CD14-positive monocyte (primary cell): ENCODE measurements at regions not wholly inside any gene's neighbourhood (a gene's known extent, or its start where the extent isn't known, plus 50 kb on each side); places are given as distances from the start of the nearest gene placed in this dataset.

ENCODE experiments used
- DNase-seq, 3 donors: peaks; one replicate each; pipeline ENCODE4 v3.0.0-alpha.2; 2011 to 2022
- H2AFZ ChIP-seq: 2 replicates; pipeline ENCODE4 v1.6.0; 2012; ENCODE audit warnings: mild to moderate bottlenecking, low read depth, low read length, inconsistent platforms; ENCODE audit not compliant: insufficient read depth, poor library complexity, severe bottlenecking
- H3K27ac ChIP-seq, 2 donors: 1 replicate in 1 of 2; 2 replicates in 1 of 2; pipeline ENCODE4 v1.5.1; 2012 to 2013; ENCODE audit warnings: low read length in 2 of 2, control low read depth in 1 of 2, inconsistent platforms in 1 of 2, low read depth in 1 of 2, mild to moderate bottlenecking in 1 of 2
- H3K27me3 ChIP-seq, 2 donors: one replicate each; pipeline versions ENCODE4 v1.6.0 to v1.6.1; 2011 to 2013; ENCODE audit warnings: low read length in 2 of 2; ENCODE audit not compliant: control insufficient read depth in 2 of 2, insufficient read depth in 2 of 2
- H3K36me3 ChIP-seq, 2 donors: replicated peaks in 1 of 2; 1 replicate in 1 of 2; 2 replicates in 1 of 2; pipeline versions ENCODE4 v1.5.1 to v1.6.1; 2012 to 2013; ENCODE audit warnings: low read length in 2 of 2, control low read depth in 1 of 2, inconsistent platforms in 1 of 2, mild to moderate bottlenecking in 1 of 2; ENCODE audit not compliant: insufficient read depth in 2 of 2, control insufficient read depth in 1 of 2
- H3K4me1 ChIP-seq, 2 donors: 1 replicate in 1 of 2; 2 replicates in 1 of 2; pipeline versions ENCODE4 v1.5.1 to v1.6.1; 2012 to 2013; ENCODE audit warnings: low read length in 2 of 2, control low read depth in 1 of 2, inconsistent platforms in 1 of 2, mild to moderate bottlenecking in 1 of 2, moderate library complexity in 1 of 2; ENCODE audit not compliant: insufficient read depth in 2 of 2, control insufficient read depth in 1 of 2
- H3K4me2 ChIP-seq: replicated peaks from 2 replicates; pipeline ENCODE3; 2012; ENCODE audit warnings: low read length, moderate library complexity, mild to moderate bottlenecking; ENCODE audit not compliant: poor library complexity, severe bottlenecking; ENCODE audit errors: extremely low read depth
- H3K4me3 ChIP-seq, 3 experiments: fragments of 200-600 bp in 1 of 3; sonication (generic) in 1 of 3; replicated peaks in 1 of 3; 1 replicate in 2 of 3; 2 replicates in 1 of 3; pipeline ENCODE4 v1.5.1; 2011 to 2013; ENCODE audit warnings: low read length in 3 of 3, mild to moderate bottlenecking in 3 of 3, control low read depth in 2 of 3, low read depth in 2 of 3, inconsistent platforms in 1 of 3, moderate library complexity in 1 of 3
- H3K79me2 ChIP-seq: 2 replicates; pipeline ENCODE4 v1.6.0; 2012; ENCODE audit warnings: mild to moderate bottlenecking, control low read depth, inconsistent platforms, low read length, moderate library complexity; ENCODE audit not compliant: insufficient read depth
- H3K9ac ChIP-seq: 2 replicates; pipeline ENCODE4 v1.6.0; 2017; ENCODE audit warnings: low read length, mild to moderate bottlenecking; ENCODE audit not compliant: insufficient read depth, poor library complexity, severe bottlenecking
- H3K9me3 ChIP-seq, 2 donors: replicated peaks in 1 of 2; 1 replicate in 1 of 2; 2 replicates in 1 of 2; pipeline versions ENCODE4 v1.5.1 to v1.6.1; 2012 to 2013; ENCODE audit warnings: low read length in 2 of 2, control low read depth in 1 of 2; ENCODE audit not compliant: control insufficient read depth in 1 of 2, insufficient read depth in 1 of 2
- H4K20me1 ChIP-seq: 2 replicates; pipeline ENCODE4 v1.6.0; 2012; ENCODE audit warnings: mild to moderate bottlenecking, low read length, control low read depth, moderate library complexity; ENCODE audit not compliant: insufficient read depth
- H3K27ac Mint-ChIP-seq, 7 donors: one replicate each; pipeline ENCODE4 v1.8.0; 2020; ENCODE audit warnings: mild to moderate bottlenecking in 7 of 7, mixed read lengths in 7 of 7, moderate library complexity in 6 of 7, inconsistent platforms in 2 of 7
- H3K27me3 Mint-ChIP-seq, 3 donors: one replicate each; pipeline ENCODE4 v1.8.0; 2021 to 2022; ENCODE audit warnings: low read depth in 3 of 3, mild to moderate bottlenecking in 3 of 3, mixed read lengths in 3 of 3, moderate library complexity in 3 of 3, inconsistent platforms in 1 of 3
- H3K36me3 Mint-ChIP-seq, 2 donors: one replicate each; pipeline ENCODE4 v1.8.0; 2020; ENCODE audit warnings: mixed read lengths in 2 of 2, inconsistent platforms in 1 of 2, mild to moderate bottlenecking in 1 of 2
- H3K4me1 Mint-ChIP-seq: one replicate; pipeline ENCODE4 v1.8.0; 2020; ENCODE audit warnings: mild to moderate bottlenecking, mixed read lengths
- H3K4me3 Mint-ChIP-seq, 2 donors: one replicate each; pipeline ENCODE4 v1.8.0; 2020; ENCODE audit warnings: mild to moderate bottlenecking in 2 of 2, mixed read lengths in 2 of 2, moderate library complexity in 1 of 2
- H3K9me3 Mint-ChIP-seq, 7 donors: one replicate each; pipeline ENCODE4 v1.8.0; 2020 to 2022; ENCODE audit warnings: mixed read lengths in 7 of 7, mild to moderate bottlenecking in 6 of 7, moderate library complexity in 6 of 7, inconsistent platforms in 2 of 7
- whole genome bisulfite sequencing: methylation state at CpG from one replicate; pipeline ENCODE4 v1.1.5; 2013; ENCODE audit warnings: missing lambda C conversion rate; ENCODE audit not compliant: insufficient coverage; 5-methylcytosine and 5-hydroxymethylcytosine counted together
- intact Hi-C, 2 donors: fragments of 100-400 bp; cut with micrococcal nuclease; formaldehyde crosslinking; loops; one replicate each; pipeline versions ENCODE4 v1.15.0 to v1.15.1; 2023
- TF ChIP-seq, protein P1 (sequence below): fragments of 200-600 bp; IDR thresholded peaks from one replicate; pipeline ENCODE4 v1.8.0; 2022; ENCODE audit warnings: antibody characterized with exemption, mild to moderate bottlenecking

DNA sequence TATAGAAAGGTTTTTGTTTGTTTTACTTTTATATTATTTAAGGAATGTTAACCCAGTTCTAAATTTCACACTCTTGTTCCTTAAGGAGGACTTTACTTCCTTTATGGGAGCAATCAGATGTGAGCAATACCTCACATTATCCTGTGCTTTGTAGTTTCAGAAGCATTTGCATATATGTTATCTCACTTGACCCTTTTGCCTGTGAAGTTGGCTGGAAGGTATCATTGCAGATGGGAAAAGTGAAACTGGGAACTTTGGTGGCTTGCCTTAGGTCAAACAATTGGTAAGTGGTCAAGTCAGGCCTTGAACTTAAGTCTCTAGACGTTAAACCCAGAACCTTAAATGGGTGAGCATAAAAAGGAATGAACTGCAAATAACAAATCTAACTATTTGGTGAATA, 90.6 kb downstream of the AREG start:
- H2AFZ ChIP-seq: no peak overlapping the region
- H3K79me2 ChIP-seq: no peaks in the 10 kb centered on the region
- TF ChIP-seq, protein P1, sequence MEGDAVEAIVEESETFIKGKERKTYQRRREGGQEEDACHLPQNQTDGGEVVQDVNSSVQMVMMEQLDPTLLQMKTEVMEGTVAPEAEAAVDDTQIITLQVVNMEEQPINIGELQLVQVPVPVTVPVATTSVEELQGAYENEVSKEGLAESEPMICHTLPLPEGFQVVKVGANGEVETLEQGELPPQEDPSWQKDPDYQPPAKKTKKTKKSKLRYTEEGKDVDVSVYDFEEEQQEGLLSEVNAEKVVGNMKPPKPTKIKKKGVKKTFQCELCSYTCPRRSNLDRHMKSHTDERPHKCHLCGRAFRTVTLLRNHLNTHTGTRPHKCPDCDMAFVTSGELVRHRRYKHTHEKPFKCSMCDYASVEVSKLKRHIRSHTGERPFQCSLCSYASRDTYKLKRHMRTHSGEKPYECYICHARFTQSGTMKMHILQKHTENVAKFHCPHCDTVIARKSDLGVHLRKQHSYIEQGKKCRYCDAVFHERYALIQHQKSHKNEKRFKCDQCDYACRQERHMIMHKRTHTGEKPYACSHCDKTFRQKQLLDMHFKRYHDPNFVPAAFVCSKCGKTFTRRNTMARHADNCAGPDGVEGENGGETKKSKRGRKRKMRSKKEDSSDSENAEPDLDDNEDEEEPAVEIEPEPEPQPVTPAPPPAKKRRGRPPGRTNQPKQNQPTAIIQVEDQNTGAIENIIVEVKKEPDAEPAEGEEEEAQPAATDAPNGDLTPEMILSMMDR: no peak
- Mint-ChIP-seq H3K4me1 (peaks cover 7% of the 10 kb centered on the region), H3K36me3 (no peaks in the 10 kb centered on the region), H3K9me3 (no peaks in the 10 kb centered on the region), H3K27me3 (peaks cover 0 to 3% (median 0%) of the 10 kb centered on the region in 3 donors), H3K4me3 (no peak overlapping the region), H3K27ac (no peak overlapping the region)
- H4K20me1 ChIP-seq: no peaks in the 10 kb centered on the region
- no CpG with 5 or more reads among the region's 1 CpG for WGBS
- no peaks in the 10 kb centered on the region for H3K4me1 ChIP-seq
- DNase-seq: no peak
- no peak overlapping the region for H3K4me3 ChIP-seq
- H3K9me3 ChIP-seq: no peaks in the 10 kb centered on the region
- no peak overlapping the region for H3K4me2 ChIP-seq
- intact Hi-C loops: no loop called here
- H3K9ac ChIP-seq: no peak overlapping the region
- no peaks in the 10 kb centered on the region for H3K27me3 ChIP-seq
- no peak overlapping the region for H3K27ac ChIP-seq
- H3K36me3 ChIP-seq: no peaks in the 10 kb centered on the region

DNA sequence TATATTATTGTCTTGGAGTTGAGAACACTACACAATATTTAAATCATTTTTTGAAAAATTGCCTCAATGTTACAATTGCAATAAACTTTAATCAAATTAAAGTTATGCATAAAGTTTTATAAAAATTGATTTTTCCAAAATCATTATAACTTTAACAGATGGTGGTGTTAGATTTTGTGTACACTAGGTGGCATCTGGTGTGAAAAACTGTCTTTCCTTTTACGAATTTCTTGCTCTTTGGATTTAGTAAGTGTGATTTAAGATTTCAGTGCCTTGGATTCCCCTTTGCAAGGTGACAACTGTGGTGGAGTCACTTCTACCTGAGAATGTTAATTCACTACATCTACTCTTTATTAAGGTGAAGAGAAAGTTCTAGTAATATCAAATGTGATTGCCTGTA, 91.6 kb downstream of the AREG start:
- H3K36me3 Mint-ChIP-seq: no peaks in the 10 kb centered on the region
- H3K4me3 Mint-ChIP-seq: no peak overlapping the region
- no peak for DNase-seq
- no peaks in the 10 kb centered on the region for H4K20me1 ChIP-seq
- H3K9ac ChIP-seq: no peak overlapping the region
- H3K9me3 ChIP-seq: no peaks in the 10 kb centered on the region
- no peaks in the 10 kb centered on the region for H3K36me3 ChIP-seq
- no peaks in the 10 kb centered on the region for H3K27me3 Mint-ChIP-seq
- intact Hi-C loops: no loop called here
- H3K27ac ChIP-seq: no peak overlapping the region
- no peaks in the 10 kb centered on the region for H3K9me3 Mint-ChIP-seq
- H3K27me3 ChIP-seq: no peaks in the 10 kb centered on the region
- H3K4me1 ChIP-seq: peaks cover 3% of the 10 kb centered on the region in 2 donors
- no peak overlapping the region for H2AFZ ChIP-seq
- WGBS: no CpG with 5 or more reads among the region's 1 CpG
- no peaks in the 10 kb centered on the region for H3K79me2 ChIP-seq
- H3K4me3 ChIP-seq: no peak overlapping the region
- TF ChIP-seq, protein P1: no peak
- H3K27ac Mint-ChIP-seq: no peak overlapping the region
- no peak overlapping the region for H3K4me2 ChIP-seq
- H3K4me1 Mint-ChIP-seq: peaks cover 10% of the 10 kb centered on the region
